ENCODE measurements at regions not wholly inside any gene's neighbourhood (a gene's known extent, or its start where the extent isn't known, plus 50 kb on each side); places are given as distances from the start of the nearest gene placed in this dataset.

DNA sequence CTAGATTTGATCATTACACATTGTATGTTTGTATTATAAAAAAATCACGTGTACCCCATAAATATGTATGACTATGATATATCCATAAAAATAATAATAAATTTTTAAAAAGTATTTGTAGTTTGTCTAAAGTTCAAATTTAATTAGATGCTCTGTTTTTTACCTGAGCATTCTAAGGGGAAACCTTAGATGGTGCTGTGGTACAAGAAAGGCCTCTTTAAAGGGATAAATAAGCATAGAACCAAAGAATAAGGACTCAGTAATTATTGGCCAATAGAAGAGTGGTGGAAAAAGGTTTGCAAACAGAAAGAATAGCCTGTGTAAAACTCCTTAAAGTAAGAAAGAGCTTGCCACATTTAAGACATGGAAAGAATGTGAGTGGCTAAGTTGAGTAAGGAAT is 580.1 kb upstream of the SEL1L start:
- Histone ChIP-seq H3K4ac (ENCODE audit: low read depth in 1 of 2, low read length in 2 of 2) (no peak overlapping the region), H3K18ac (ENCODE audit: low read depth in 1 of 2, low read length in 2 of 2) (no peak overlapping the region), H3K79me1 (replicated peaks; ENCODE audit: low read length, poor library complexity, severe bottlenecking) (no peaks in the 10 kb centered on the region), H2AK5ac (ENCODE audit: low read length, severe bottlenecking) (no peak overlapping the region), H3K4me2 (ENCODE audit: low read length, poor library complexity, severe bottlenecking) (no peak overlapping the region), H3K27ac (ENCODE audit: low read length, poor library complexity, severe bottlenecking) (no peak overlapping the region), H3K36me3 (ENCODE audit: control insufficient read depth in 1 of 2, insufficient read depth in 2 of 2, low read depth in 1 of 2, low read length in 2 of 2) (no peaks in the 10 kb centered on the region), H4K91ac (ENCODE audit: low read length) (no peak overlapping the region), H3K23ac (ENCODE audit: low read length in 2 of 2) (no peak overlapping the region), H3K14ac (ENCODE audit: low read length in 2 of 2) (no peak overlapping the region), H3K27me3 (ENCODE audit: control insufficient read depth in 1 of 2, insufficient read depth in 1 of 2, low read length in 2 of 2) (no peaks in the 10 kb centered on the region), H3K4me1 (ENCODE audit: control insufficient read depth, insufficient read depth, low read depth, low read length) (no peaks in the 10 kb centered on the region), H2BK5ac (ENCODE audit: low read depth, low read length, poor library complexity, severe bottlenecking) (no peak overlapping the region), H2BK12ac (ENCODE audit: low read length in 2 of 2) (no peak overlapping the region), H3K4me3 (ENCODE audit: insufficient read depth in 1 of 2, low read depth in 1 of 2, low read length in 2 of 2) (no peak overlapping the region), H2BK15ac (ENCODE audit: low read depth, poor library complexity, severe bottlenecking) (no peak overlapping the region), H4K8ac (ENCODE audit: low read length) (no peak overlapping the region), H3K9ac (ENCODE audit: low read length) (no peak overlapping the region), H2BK120ac (ENCODE audit: low read depth, low read length) (no peak overlapping the region), H3K9me3 (ENCODE audit: control insufficient read depth, low read length) (peaks cover 7% of the 10 kb centered on the region), H2AFZ (ENCODE audit: low read depth, low read length) (no peak overlapping the region)
- no peak for DNase-seq
- no CpG with 5 or more reads among the region's 1 CpG for WGBS

DNA sequence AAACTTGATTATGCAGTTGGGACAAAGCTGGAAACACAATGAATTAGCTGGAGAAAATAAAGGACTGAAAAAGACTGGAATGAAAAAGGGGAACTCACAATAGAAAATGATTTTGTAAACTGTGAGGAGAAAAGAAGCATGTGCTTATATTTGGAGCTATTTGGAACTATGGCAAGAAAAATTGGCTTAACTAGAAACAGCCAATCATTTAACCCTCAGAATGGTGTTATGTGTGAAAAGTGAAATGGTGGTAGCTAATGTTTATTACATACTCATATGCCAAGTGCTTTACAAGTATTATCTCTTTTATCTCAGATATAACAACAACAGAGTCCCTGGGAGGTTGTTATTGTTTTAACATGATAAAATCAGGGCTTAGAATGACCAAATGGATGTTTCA is 583.1 kb upstream of the SEL1L start:
- no peak overlapping the region for H2BK15ac ChIP-seq (ENCODE audit: low read depth, poor library complexity, severe bottlenecking)
- no peaks in the 10 kb centered on the region for H3K79me1 ChIP-seq (replicated peaks; ENCODE audit: low read length, poor library complexity, severe bottlenecking)
- H3K18ac ChIP-seq (ENCODE audit: low read depth in 1 of 2, low read length in 2 of 2), result no peak overlapping the region
- no peak overlapping the region for H3K4ac ChIP-seq (ENCODE audit: low read depth in 1 of 2, low read length in 2 of 2)
- H4K91ac ChIP-seq (ENCODE audit: low read length), result no peak overlapping the region
- H3K27me3 ChIP-seq (ENCODE audit: control insufficient read depth in 1 of 2, insufficient read depth in 1 of 2, low read length in 2 of 2), result no peaks in the 10 kb centered on the region
- H3K4me3 ChIP-seq (ENCODE audit: insufficient read depth in 1 of 2, low read depth in 1 of 2, low read length in 2 of 2), result no peak overlapping the region
- H2BK12ac ChIP-seq (ENCODE audit: low read length in 2 of 2), result no peak overlapping the region
- no peak overlapping the region for H3K9ac ChIP-seq (ENCODE audit: low read length)
- no peak overlapping the region for H3K4me2 ChIP-seq (ENCODE audit: low read length, poor library complexity, severe bottlenecking)
- DNase-seq, result no peak
- H3K4me1 ChIP-seq (ENCODE audit: control insufficient read depth, insufficient read depth, low read depth, low read length), result no peaks in the 10 kb centered on the region
- no peak overlapping the region for H3K14ac ChIP-seq (ENCODE audit: low read length in 2 of 2)
- no peak overlapping the region for H2BK5ac ChIP-seq (ENCODE audit: low read depth, low read length, poor library complexity, severe bottlenecking)
- no peak overlapping the region for H2AFZ ChIP-seq (ENCODE audit: low read depth, low read length)
- no peak overlapping the region for H2AK5ac ChIP-seq (ENCODE audit: low read length, severe bottlenecking)
- no peaks in the 10 kb centered on the region for H3K36me3 ChIP-seq (ENCODE audit: control insufficient read depth in 1 of 2, insufficient read depth in 2 of 2, low read depth in 1 of 2, low read length in 2 of 2)
- no peak overlapping the region for H2BK120ac ChIP-seq (ENCODE audit: low read depth, low read length)
- peaks cover 7% of the 10 kb centered on the region for H3K9me3 ChIP-seq (ENCODE audit: control insufficient read depth, low read length)
- H3K27ac ChIP-seq (ENCODE audit: low read length, poor library complexity, severe bottlenecking), result no peak overlapping the region
- no peak overlapping the region for H3K23ac ChIP-seq (ENCODE audit: low read length in 2 of 2)
- no peak overlapping the region for H4K8ac ChIP-seq (ENCODE audit: low read length)

GRCh38 chr14:82122655-82123054 is 589.0 kb upstream of the SEL1L start:
- no peak overlapping the region for H2AFZ ChIP-seq (ENCODE audit: low read depth, low read length)
- H4K91ac ChIP-seq (ENCODE audit: low read length), result no peak overlapping the region
- no peak overlapping the region for H4K8ac ChIP-seq (ENCODE audit: low read length)
- no peak overlapping the region for H2AK5ac ChIP-seq (ENCODE audit: low read length, severe bottlenecking)
- H3K4me1 ChIP-seq (ENCODE audit: control insufficient read depth, insufficient read depth, low read depth, low read length), result no peaks in the 10 kb centered on the region
- no peak overlapping the region for H3K4ac ChIP-seq (ENCODE audit: low read depth in 1 of 2, low read length in 2 of 2)
- no peak for DNase-seq
- H3K9ac ChIP-seq (ENCODE audit: low read length), result no peak overlapping the region
- H2BK5ac ChIP-seq (ENCODE audit: low read depth, low read length, poor library complexity, severe bottlenecking), result no peak overlapping the region
- no peak overlapping the region for H3K14ac ChIP-seq (ENCODE audit: low read length in 2 of 2)
- no peak overlapping the region for H3K27ac ChIP-seq (ENCODE audit: low read length, poor library complexity, severe bottlenecking)
- no peak overlapping the region for H2BK120ac ChIP-seq (ENCODE audit: low read depth, low read length)
- H3K9me3 ChIP-seq (ENCODE audit: control insufficient read depth, low read length), result peaks cover 5% of the 10 kb centered on the region
- H2BK15ac ChIP-seq (ENCODE audit: low read depth, poor library complexity, severe bottlenecking), result no peak overlapping the region
- H3K4me2 ChIP-seq (ENCODE audit: low read length, poor library complexity, severe bottlenecking), result no peak overlapping the region
- H3K27me3 ChIP-seq (ENCODE audit: control insufficient read depth in 1 of 2, insufficient read depth in 1 of 2, low read length in 2 of 2), result no peaks in the 10 kb centered on the region
- 38% methylated on average over 1 of the region's 1 CpG for WGBS
- H3K79me1 ChIP-seq (replicated peaks; ENCODE audit: low read length, poor library complexity, severe bottlenecking), result no peaks in the 10 kb centered on the region
- H3K18ac ChIP-seq (ENCODE audit: low read depth in 1 of 2, low read length in 2 of 2), result no peak overlapping the region
- no peak overlapping the region for H2BK12ac ChIP-seq (ENCODE audit: low read length in 2 of 2)
- no peak overlapping the region for H3K4me3 ChIP-seq (ENCODE audit: insufficient read depth in 1 of 2, low read depth in 1 of 2, low read length in 2 of 2)
- H3K23ac ChIP-seq (ENCODE audit: low read length in 2 of 2), result no peak overlapping the region
- no peaks in the 10 kb centered on the region for H3K36me3 ChIP-seq (ENCODE audit: control insufficient read depth in 1 of 2, insufficient read depth in 2 of 2, low read depth in 1 of 2, low read length in 2 of 2)

- Histone ChIP-seq H3K27me3 (ENCODE audit: control insufficient read depth in 1 of 2, insufficient read depth in 1 of 2, low read length in 2 of 2) (no peaks in the 10 kb centered on the region), H2BK120ac (ENCODE audit: low read depth, low read length) (no peak overlapping the region), H3K27ac (ENCODE audit: low read length, poor library complexity, severe bottlenecking) (no peak overlapping the region), H4K91ac (ENCODE audit: low read length) (no peak overlapping the region), H3K4me1 (ENCODE audit: control insufficient read depth, insufficient read depth, low read depth, low read length) (no peaks in the 10 kb centered on the region), H4K8ac (ENCODE audit: low read length) (no peak overlapping the region), H3K9me3 (ENCODE audit: control insufficient read depth, low read length) (peaks cover 4% of the 10 kb centered on the region), H3K23ac (ENCODE audit: low read length in 2 of 2) (no peak overlapping the region), H3K18ac (ENCODE audit: low read depth in 1 of 2, low read length in 2 of 2) (no peak overlapping the region), H2BK5ac (ENCODE audit: low read depth, low read length, poor library complexity, severe bottlenecking) (no peak overlapping the region), H3K14ac (ENCODE audit: low read length in 2 of 2) (no peak overlapping the region), H3K79me1 (replicated peaks; ENCODE audit: low read length, poor library complexity, severe bottlenecking) (no peaks in the 10 kb centered on the region), H2BK12ac (ENCODE audit: low read length in 2 of 2) (no peak overlapping the region), H3K4me2 (ENCODE audit: low read length, poor library complexity, severe bottlenecking) (no peak overlapping the region), H2AK5ac (ENCODE audit: low read length, severe bottlenecking) (no peak overlapping the region), H3K4ac (ENCODE audit: low read depth in 1 of 2, low read length in 2 of 2) (no peak overlapping the region), H2BK15ac (ENCODE audit: low read depth, poor library complexity, severe bottlenecking) (no peak overlapping the region), H3K4me3 (ENCODE audit: insufficient read depth in 1 of 2, low read depth in 1 of 2, low read length in 2 of 2) (no peak overlapping the region), H3K9ac (ENCODE audit: low read length) (no peak overlapping the region), H2AFZ (ENCODE audit: low read depth, low read length) (no peak overlapping the region), H3K36me3 (ENCODE audit: control insufficient read depth in 1 of 2, insufficient read depth in 2 of 2, low read depth in 1 of 2, low read length in 2 of 2) (no peaks in the 10 kb centered on the region)
- no peak for DNase-seq
- WGBS, result 82% methylated on average over 1 of the region's 2 CpGs
These were observed 590.9 kb upstream of the SEL1L start for GRCh38 chr14:82124511-82124910.
